PC-9 (cell line): ENCODE measurements at regions not wholly inside any gene's neighbourhood (a gene's known extent, or its start where the extent isn't known, plus 50 kb on each side); places are given as distances from the start of the nearest gene placed in this dataset.

Experiments
- CTCF ChIP-seq: fragments of 200-600 bp; sonication (generic); conservative IDR thresholded peaks from 2 replicates; pipeline ENCODE4 v1.6.1; 2017; ENCODE audit warnings: mixed run types, antibody characterized with exemption, mild to moderate bottlenecking, moderate library complexity
- EZH2 ChIP-seq: fragments of 200-600 bp; sonication (generic); IDR thresholded peaks from 2 replicates; pipeline ENCODE4 v1.8.0; 2017; ENCODE audit warnings: antibody characterized with exemption, low read depth

DNA sequence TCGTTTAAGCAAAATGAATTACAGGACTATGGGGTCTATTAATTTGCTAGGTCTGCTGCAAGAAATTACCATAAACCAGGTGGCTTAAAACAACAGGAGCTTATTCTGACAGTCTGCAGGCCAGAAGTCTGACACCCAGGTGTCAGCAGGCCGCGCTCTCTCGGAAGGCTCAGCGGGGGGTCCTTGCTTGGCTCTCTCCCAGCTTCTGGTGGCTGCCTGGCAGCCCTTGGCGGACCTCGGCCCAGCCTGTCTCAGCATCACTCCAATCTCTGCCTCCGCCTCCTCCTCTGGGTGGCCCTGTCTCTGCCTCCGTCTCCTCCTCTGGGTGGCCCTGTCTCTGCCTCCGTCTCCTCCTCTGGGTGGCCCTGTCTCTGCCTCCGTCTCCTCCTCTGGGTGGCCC, 580.5 kb upstream of the FAT1 start:
- TF ChIP-seq EZH2 (no peak), CTCF (no peak)
